GM23338 (cell line): ENCODE measurements at regions not wholly inside any gene's neighbourhood (a gene's known extent, or its start where the extent isn't known, plus 50 kb on each side); places are given as distances from the start of the nearest gene placed in this dataset.

Experiments used
- CREB1 ChIP-seq: fragments of 250-450 bp; sonication (Bioruptor Pico); IDR thresholded peaks from 2 replicates; pipeline ENCODE4 v1.5.0; 2020; ENCODE audit warnings: low read depth, mild to moderate bottlenecking, moderate library complexity
- CTCF ChIP-seq, 2 experiments: fragments of 200-600 bp in 1 of 2; sonication (generic) in 1 of 2; conservative IDR thresholded peaks; 2 replicates each; pipeline versions ENCODE4 v1.5.1 to v1.6.1; 2016 to 2017; ENCODE audit warnings: antibody characterized with exemption in 2 of 2, low read depth in 2 of 2, mild to moderate bottlenecking in 2 of 2, moderate library complexity in 1 of 2
- EZH2 ChIP-seq: fragments of 200-600 bp; sonication (generic); IDR thresholded peaks from one replicate; pipeline ENCODE4 v1.8.0; 2017; ENCODE audit warnings: antibody characterized with exemption, mild to moderate bottlenecking, low read depth; ENCODE audit not compliant: unreplicated experiment
- EZH2phosphoT487 ChIP-seq: fragments of 200-600 bp; sonication (generic); IDR thresholded peaks from one replicate; pipeline ENCODE4 v1.8.1; 2018; ENCODE audit warnings: antibody characterized with exemption; ENCODE audit not compliant: unreplicated experiment
- JUNB ChIP-seq: IDR thresholded peaks from one replicate; pipeline ENCODE4 v1.6.1; 2016; ENCODE audit warnings: antibody characterized with exemption; ENCODE audit not compliant: unreplicated experiment

GRCh38 chr6:91669154-91669870 lies 1082.4 kb upstream of the MAP3K7 start:
- TF ChIP-seq EZH2phosphoT487 (no peak), CTCF (conservative IDR thresholded peaks at IDR 0.05; ENCODE audit: low read depth in 2 of 2) (no peak), CREB1 (no peak), JUNB (no peak), EZH2 (no peak)
